ENCODE measurements at regions not wholly inside any gene's neighbourhood (a gene's known extent, or its start where the extent isn't known, plus 50 kb on each side); places are given as distances from the start of the nearest gene placed in this dataset.

DNA sequence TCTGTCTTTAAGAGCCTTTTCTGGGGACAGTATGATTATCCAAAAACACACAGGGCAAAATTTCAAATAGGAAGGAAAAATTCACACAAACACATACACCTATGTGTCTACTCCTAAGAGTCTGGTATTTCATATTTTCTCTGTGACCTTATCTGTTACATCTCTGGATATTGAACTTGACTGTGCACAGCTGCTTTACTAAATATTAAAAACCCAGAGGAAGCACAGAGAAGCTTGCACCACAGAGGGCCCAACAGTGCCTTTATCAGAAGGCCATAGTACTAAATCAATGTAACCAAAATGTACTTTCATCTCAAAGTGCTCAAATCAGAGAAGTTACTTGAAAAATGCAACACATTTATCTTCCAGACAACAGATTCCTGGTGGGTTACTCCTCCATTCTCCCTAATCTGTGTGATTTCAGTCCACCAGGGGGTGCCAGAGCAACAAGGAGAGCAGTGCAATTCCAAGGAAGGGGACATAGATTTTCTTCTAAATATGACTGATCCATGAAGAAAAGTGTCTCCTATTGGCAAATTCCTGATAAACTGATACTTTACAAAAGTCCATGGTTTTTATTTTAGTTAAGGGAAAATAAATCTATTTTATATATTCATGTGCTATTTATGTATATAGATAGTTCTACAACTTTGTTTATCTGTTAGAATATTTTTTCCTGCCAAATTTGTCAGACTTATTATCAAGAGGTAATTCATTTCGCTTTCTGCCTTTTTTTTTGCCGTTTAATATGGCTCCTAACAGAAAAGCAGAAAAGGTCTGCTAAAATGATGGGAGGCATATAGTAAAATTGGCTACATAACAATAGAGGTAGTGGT lies 617.6 kb downstream of the LRFN5 start:
- Histone ChIP-seq H3K36me3 (ENCODE audit: insufficient read depth, low read length) (no peaks in the 10 kb centered on the region), H3K27ac (ENCODE audit: low read length) (no peak overlapping the region), H3K4me1 (ENCODE audit: insufficient read depth, low read length) (no peaks in the 10 kb centered on the region), H3K4me2 (ENCODE audit: insufficient read depth, low read length) (no peak overlapping the region), H4K20me1 (ENCODE audit: insufficient read depth, low read length) (no peaks in the 10 kb centered on the region), H3K27me3 (ENCODE audit: insufficient read depth, low read length, poor library complexity) (no peaks in the 10 kb centered on the region), H2AFZ (ENCODE audit: low read depth, low read length) (no peak overlapping the region), H3K9me3 (ENCODE audit: insufficient read depth, low read length, severe bottlenecking) (peaks cover 2% of the 10 kb centered on the region), H3K4me3 (ENCODE audit: low read depth in 1 of 2, low read length in 2 of 2) (no peak overlapping the region), H3K79me2 (ENCODE audit: insufficient read depth, low read length) (no peaks in the 10 kb centered on the region), H3K9ac (ENCODE audit: low read depth, low read length) (no peak overlapping the region)
- DNase-seq: peak; percentile 44
- no peak for TF ChIP-seq EZH2 (IDR thresholded peaks at IDR 0.05; ENCODE audit: borderline replicate concordance, low read depth, low read length, severe bottlenecking)
- TF ChIP-seq, protein P1, sequence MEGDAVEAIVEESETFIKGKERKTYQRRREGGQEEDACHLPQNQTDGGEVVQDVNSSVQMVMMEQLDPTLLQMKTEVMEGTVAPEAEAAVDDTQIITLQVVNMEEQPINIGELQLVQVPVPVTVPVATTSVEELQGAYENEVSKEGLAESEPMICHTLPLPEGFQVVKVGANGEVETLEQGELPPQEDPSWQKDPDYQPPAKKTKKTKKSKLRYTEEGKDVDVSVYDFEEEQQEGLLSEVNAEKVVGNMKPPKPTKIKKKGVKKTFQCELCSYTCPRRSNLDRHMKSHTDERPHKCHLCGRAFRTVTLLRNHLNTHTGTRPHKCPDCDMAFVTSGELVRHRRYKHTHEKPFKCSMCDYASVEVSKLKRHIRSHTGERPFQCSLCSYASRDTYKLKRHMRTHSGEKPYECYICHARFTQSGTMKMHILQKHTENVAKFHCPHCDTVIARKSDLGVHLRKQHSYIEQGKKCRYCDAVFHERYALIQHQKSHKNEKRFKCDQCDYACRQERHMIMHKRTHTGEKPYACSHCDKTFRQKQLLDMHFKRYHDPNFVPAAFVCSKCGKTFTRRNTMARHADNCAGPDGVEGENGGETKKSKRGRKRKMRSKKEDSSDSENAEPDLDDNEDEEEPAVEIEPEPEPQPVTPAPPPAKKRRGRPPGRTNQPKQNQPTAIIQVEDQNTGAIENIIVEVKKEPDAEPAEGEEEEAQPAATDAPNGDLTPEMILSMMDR (IDR thresholded peaks at IDR 0.05; ENCODE audit: borderline replicate concordance, extremely low read depth, low read length, poor library complexity, severe bottlenecking): peak; percentile 74
- peak; percentile 53; the same call in 2 of the 3 replicates for ATAC-seq (ENCODE audit: insufficient read depth, low read depth)

DNA sequence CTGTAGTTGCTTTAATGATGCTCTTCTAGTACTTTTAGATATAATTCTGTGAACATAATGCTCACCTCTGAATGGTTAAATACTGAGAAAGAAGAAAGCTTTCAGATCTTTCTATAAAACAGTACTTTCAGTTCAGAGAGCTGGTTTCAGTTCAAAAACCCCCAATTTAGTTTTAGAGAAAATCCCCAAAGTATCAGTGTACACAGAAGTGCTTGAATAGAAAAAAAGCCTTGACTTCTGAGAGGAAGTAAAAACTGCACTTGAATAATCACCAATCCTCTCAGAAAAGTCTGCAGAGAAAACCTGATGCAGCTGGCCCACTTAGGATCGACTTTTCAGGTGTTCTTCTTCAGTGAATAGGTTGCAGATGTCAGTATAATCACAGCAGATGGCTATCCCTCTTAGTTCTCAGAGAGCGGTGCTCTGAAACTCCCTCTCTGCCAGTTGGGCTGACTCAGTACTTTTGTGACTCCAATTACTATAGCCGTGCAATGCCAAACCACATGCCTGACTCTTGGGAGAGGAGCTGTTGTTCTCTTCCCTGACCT lies 616.3 kb downstream of the LRFN5 start:
- no peak overlapping the region for H2AFZ ChIP-seq (ENCODE audit: low read depth, low read length)
- H4K20me1 ChIP-seq (ENCODE audit: insufficient read depth, low read length): no peaks in the 10 kb centered on the region
- H3K79me2 ChIP-seq (ENCODE audit: insufficient read depth, low read length): no peaks in the 10 kb centered on the region
- no peaks in the 10 kb centered on the region for H3K27me3 ChIP-seq (ENCODE audit: insufficient read depth, low read length, poor library complexity)
- no peak overlapping the region for H3K27ac ChIP-seq (ENCODE audit: low read length)
- H3K9ac ChIP-seq (ENCODE audit: low read depth, low read length): no peak overlapping the region
- H3K36me3 ChIP-seq (ENCODE audit: insufficient read depth, low read length): no peaks in the 10 kb centered on the region
- H3K9me3 ChIP-seq (ENCODE audit: insufficient read depth, low read length, severe bottlenecking): no peaks in the 10 kb centered on the region
- no peak for DNase-seq
- no peaks in the 10 kb centered on the region for H3K4me1 ChIP-seq (ENCODE audit: insufficient read depth, low read length)
- TF ChIP-seq, protein P1 (IDR thresholded peaks at IDR 0.05; ENCODE audit: borderline replicate concordance, extremely low read depth, low read length, poor library complexity, severe bottlenecking): no peak
- TF ChIP-seq EZH2 (IDR thresholded peaks at IDR 0.05; ENCODE audit: borderline replicate concordance, low read depth, low read length, severe bottlenecking): no peak
- ATAC-seq (ENCODE audit: insufficient read depth, low read depth): no peak
- H3K4me3 ChIP-seq (ENCODE audit: low read depth in 1 of 2, low read length in 2 of 2): no peak overlapping the region
- no peak overlapping the region for H3K4me2 ChIP-seq (ENCODE audit: insufficient read depth, low read length)

DNA sequence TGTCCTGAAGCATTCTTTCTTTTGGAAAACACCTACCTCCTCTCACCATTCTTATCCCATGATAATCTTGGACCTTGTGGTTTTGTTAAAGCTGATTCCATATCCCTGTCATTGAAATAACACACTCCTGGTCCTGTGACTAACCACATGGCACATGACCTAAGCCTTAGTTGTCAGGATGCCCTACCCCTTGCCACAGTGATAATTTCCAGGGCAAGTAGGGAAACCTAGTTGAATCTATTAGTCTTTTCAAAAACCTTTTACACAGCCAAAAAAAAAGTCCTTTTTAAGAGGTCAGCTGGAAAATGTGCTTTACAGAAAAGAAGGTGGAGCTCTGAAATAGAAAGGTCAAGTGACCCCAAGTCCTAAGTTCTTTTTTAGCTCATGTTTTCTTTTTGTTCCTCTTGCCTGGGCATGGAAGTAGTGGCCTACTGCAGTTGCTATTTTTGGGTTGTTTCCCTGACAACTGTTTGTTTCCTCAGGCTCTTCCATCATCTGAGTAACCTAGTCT lies 608.4 kb downstream of the LRFN5 start:
- Histone ChIP-seq H3K9ac (ENCODE audit: low read depth, low read length) (no peak overlapping the region), H3K27ac (ENCODE audit: low read length) (no peak overlapping the region), H3K4me1 (ENCODE audit: insufficient read depth, low read length) (no peaks in the 10 kb centered on the region), H4K20me1 (ENCODE audit: insufficient read depth, low read length) (no peaks in the 10 kb centered on the region), H3K79me2 (ENCODE audit: insufficient read depth, low read length) (no peaks in the 10 kb centered on the region), H3K36me3 (ENCODE audit: insufficient read depth, low read length) (no peaks in the 10 kb centered on the region), H3K9me3 (ENCODE audit: insufficient read depth, low read length, severe bottlenecking) (no peaks in the 10 kb centered on the region), H3K4me3 (ENCODE audit: low read depth in 1 of 2, low read length in 2 of 2) (no peak overlapping the region), H2AFZ (ENCODE audit: low read depth, low read length) (no peak overlapping the region), H3K27me3 (ENCODE audit: insufficient read depth, low read length, poor library complexity) (no peaks in the 10 kb centered on the region), H3K4me2 (ENCODE audit: insufficient read depth, low read length) (no peak overlapping the region)
- ATAC-seq (ENCODE audit: insufficient read depth, low read depth): no peak
- TF ChIP-seq EZH2 (IDR thresholded peaks at IDR 0.05; ENCODE audit: borderline replicate concordance, low read depth, low read length, severe bottlenecking): no peak
- TF ChIP-seq, protein P1 (IDR thresholded peaks at IDR 0.05; ENCODE audit: borderline replicate concordance, extremely low read depth, low read length, poor library complexity, severe bottlenecking): no peak
- DNase-seq: no peak

Data from DND-41 (cell line).